K562 (cell line): ENCODE measurements at regions not wholly inside any gene's neighbourhood (a gene's known extent, or its start where the extent isn't known, plus 50 kb on each side); places are given as distances from the start of the nearest gene placed in this dataset.

Experiments used
- ADNP ChIP-seq: fragments of 200-800 bp; sonication (Bioruptor generic); IDR thresholded peaks from 2 replicates; pipeline ENCODE4 v1.6.1; 2016; ENCODE audit warnings: missing genetic modification characterization, missing compliant biosample characterization
- BHLHE40 ChIP-seq: IDR thresholded peaks from 2 replicates; pipeline ENCODE4 v1.6.1; 2011; ENCODE audit warnings: low read length, improper control_type of control experiment
- CC2D1A ChIP-seq: fragments of 450-650 bp; IDR thresholded peaks from 2 replicates; pipeline ENCODE4 v1.6.1; 2017; ENCODE audit warnings: mild to moderate bottlenecking
- DPF2 ChIP-seq: fragments of 450-650 bp; IDR thresholded peaks from 2 replicates; pipeline ENCODE4 v1.6.1; 2016
- FOXJ2 ChIP-seq: fragments of 200-800 bp; sonication (Bioruptor generic); IDR thresholded peaks from 2 replicates; pipeline ENCODE4 v1.6.1; 2016; ENCODE audit warnings: missing genetic modification characterization, missing compliant biosample characterization
- GATA2 ChIP-seq: sonication (generic); formaldehyde crosslinking; IDR thresholded peaks from 2 replicates; pipeline ENCODE4 v1.4.0; 2020; ENCODE audit warnings: mild to moderate bottlenecking, missing genetic modification reagents
- MGA ChIP-seq: fragments of 450-650 bp; IDR thresholded peaks from 2 replicates; pipeline ENCODE4 v1.6.1; 2016; ENCODE audit warnings: mild to moderate bottlenecking, moderate library complexity
- MNT ChIP-seq, 2 experiments: fragments of 450-650 bp; conservative IDR thresholded peaks; 2 replicates each; pipeline ENCODE4 v1.6.1; 2017; ENCODE audit warnings: mild to moderate bottlenecking in 2 of 2, moderate library complexity in 2 of 2
- NCOA1 ChIP-seq: fragments of 450-650 bp; IDR thresholded peaks from 2 replicates; pipeline ENCODE4 v1.6.1; 2016; ENCODE audit warnings: low read depth
- PML ChIP-seq: IDR thresholded peaks from 2 replicates; pipeline ENCODE4 v1.6.1; 2012; ENCODE audit warnings: low read length, inconsistent platforms
- SOX6 ChIP-seq: fragments of 450-650 bp; IDR thresholded peaks from 2 replicates; pipeline ENCODE4 v1.6.1; 2014; ENCODE audit warnings: mild to moderate bottlenecking
- TCF3 ChIP-seq: sonication (generic); formaldehyde crosslinking; IDR thresholded peaks from 2 replicates; pipeline ENCODE4 v1.4.0; 2020; ENCODE audit warnings: mild to moderate bottlenecking, missing genetic modification reagents
- VEZF1 ChIP-seq: fragments of 200-800 bp; sonication (Bioruptor generic); IDR thresholded peaks from 2 replicates; pipeline ENCODE4 v1.6.1; 2017; ENCODE audit warnings: missing genetic modification characterization, missing compliant biosample characterization
- ZNF766 ChIP-seq: fragments of 200-800 bp; sonication (Bioruptor generic); conservative IDR thresholded peaks from 2 replicates; pipeline ENCODE4 v1.6.1; 2016; ENCODE audit warnings: missing genetic modification characterization, missing compliant biosample characterization

GRCh38 chr21:5243715-5244375 is 5277.5 kb upstream of the TPTE start (continued):
- 0 out of 2 replicates have a peak, but pooled peaks have one; percentile 28 for TF ChIP-seq VEZF1 (CRISPR knock-in tag)
- TF ChIP-seq FOXJ2, result peak; percentile 86
- peak; percentile 64; the same call in 1 of the 2 replicates for TF ChIP-seq NCOA1
- peak; percentile 58; the same call in 1 of the 2 replicates for TF ChIP-seq ADNP
- TF ChIP-seq BHLHE40, result peak; percentile 59
- TF ChIP-seq TCF3 (CRISPR knock-in tag), result peak; percentile 68
- peak; percentile 80 for TF ChIP-seq ZNF766 (CRISPR knock-in tag)
- TF ChIP-seq GATA2 (CRISPR knock-in tag), result peak; percentile 60
- TF ChIP-seq PML, result peak; percentile 58; the same call in 1 of the 2 replicates
- peak; percentile 84 for TF ChIP-seq SOX6
- peak; percentile 88 for TF ChIP-seq MGA
- TF ChIP-seq DPF2, result peak; percentile 59
- TF ChIP-seq CC2D1A, result 0 out of 2 replicates have a peak, but pooled peaks have one; percentile 38
- TF ChIP-seq MNT (conservative IDR thresholded peaks at IDR 0.05), result peak in 1 of 2 experiments; percentile 54; a peak in 2 of 4 replicates
